Peyer's patch (tissue), 4 donors: ENCODE measurements at regions not wholly inside any gene's neighbourhood (a gene's known extent, or its start where the extent isn't known, plus 50 kb on each side); places are given as distances from the start of the nearest gene placed in this dataset.

ENCODE experiments used
- DNase-seq, 3 donors: peaks; one replicate each; pipeline ENCODE4 v3.0.0-alpha.2; 2017 to 2019
- H3K27ac ChIP-seq, 4 donors: fragments of 200-600 bp; sonication (generic); one replicate each; pipeline ENCODE4 v1.5.1; 2016 to 2019
- H3K27me3 ChIP-seq, 2 donors: fragments of 200-600 bp; sonication (generic); one replicate each; pipeline ENCODE4 v1.5.1; 2019
- H3K36me3 ChIP-seq, 3 donors: fragments of 200-600 bp; sonication (generic); one replicate each; pipeline ENCODE4 v1.5.1; 2016 to 2019
- H3K4me1 ChIP-seq, 4 donors: fragments of 200-600 bp; sonication (generic); one replicate each; pipeline ENCODE4 v1.5.1; 2016 to 2019
- H3K4me3 ChIP-seq, 4 donors: fragments of 200-600 bp; sonication (generic); 1 replicate in 3 of 4; 2 replicates in 1 of 4; pipeline ENCODE4 v1.5.1; 2016 to 2019; ENCODE audit warnings: mild to moderate bottlenecking in 1 of 4
- H3K9me3 ChIP-seq, 4 donors: fragments of 200-600 bp; sonication (generic); one replicate each; pipeline ENCODE4 v1.5.1; 2016 to 2019; ENCODE audit warnings: mild to moderate bottlenecking in 1 of 4
- POLR2A ChIP-seq, 2 donors: fragments of 450-650 bp; IDR thresholded peaks; one replicate each; pipeline ENCODE4 v1.5.1; 2017; ENCODE audit warnings: antibody characterized with exemption in 2 of 2, mild to moderate bottlenecking in 2 of 2, moderate library complexity in 2 of 2
- TF ChIP-seq, protein P1 (sequence below), 6 experiments: fragments of 450-650 bp in 4 of 6; fragments of 200-600 bp in 2 of 6; sonication (generic) in 1 of 6; IDR thresholded peaks; one replicate each; pipeline ENCODE4 v1.5.1; 2017 to 2019; ENCODE audit warnings: antibody characterized with exemption in 6 of 6, mild to moderate bottlenecking in 3 of 6, moderate library complexity in 1 of 6

DNA sequence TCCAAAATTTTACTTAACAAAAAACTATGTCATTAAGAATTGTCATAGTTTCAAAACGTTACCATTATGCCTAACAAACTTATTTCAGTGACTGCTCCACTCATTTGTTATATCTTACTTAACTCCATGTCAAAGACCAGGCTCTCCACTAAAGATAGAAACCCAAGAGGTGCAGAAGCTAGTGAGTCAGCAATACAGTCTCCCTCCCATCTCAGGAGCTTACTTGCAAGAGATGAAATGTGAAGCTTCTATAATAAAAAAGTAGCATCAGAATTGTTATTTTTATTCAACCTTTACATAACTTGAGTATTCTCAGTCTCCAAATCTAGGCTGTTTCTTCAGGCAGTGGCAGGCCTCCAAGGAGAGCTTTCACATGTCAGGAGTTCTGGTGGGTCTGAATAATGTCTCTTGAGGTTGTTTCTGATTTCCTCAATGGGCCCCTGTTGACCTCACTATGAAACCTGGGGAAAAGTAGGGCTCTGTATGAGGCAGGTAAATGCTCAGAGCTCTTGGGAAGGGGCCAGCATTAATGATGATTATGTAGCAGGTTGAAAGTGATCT is 242.0 kb downstream of the NDFIP2 start:
- peak overlapping the region in 1 of 4 donors; percentile 68 for H3K27ac ChIP-seq
- TF ChIP-seq, protein P1, sequence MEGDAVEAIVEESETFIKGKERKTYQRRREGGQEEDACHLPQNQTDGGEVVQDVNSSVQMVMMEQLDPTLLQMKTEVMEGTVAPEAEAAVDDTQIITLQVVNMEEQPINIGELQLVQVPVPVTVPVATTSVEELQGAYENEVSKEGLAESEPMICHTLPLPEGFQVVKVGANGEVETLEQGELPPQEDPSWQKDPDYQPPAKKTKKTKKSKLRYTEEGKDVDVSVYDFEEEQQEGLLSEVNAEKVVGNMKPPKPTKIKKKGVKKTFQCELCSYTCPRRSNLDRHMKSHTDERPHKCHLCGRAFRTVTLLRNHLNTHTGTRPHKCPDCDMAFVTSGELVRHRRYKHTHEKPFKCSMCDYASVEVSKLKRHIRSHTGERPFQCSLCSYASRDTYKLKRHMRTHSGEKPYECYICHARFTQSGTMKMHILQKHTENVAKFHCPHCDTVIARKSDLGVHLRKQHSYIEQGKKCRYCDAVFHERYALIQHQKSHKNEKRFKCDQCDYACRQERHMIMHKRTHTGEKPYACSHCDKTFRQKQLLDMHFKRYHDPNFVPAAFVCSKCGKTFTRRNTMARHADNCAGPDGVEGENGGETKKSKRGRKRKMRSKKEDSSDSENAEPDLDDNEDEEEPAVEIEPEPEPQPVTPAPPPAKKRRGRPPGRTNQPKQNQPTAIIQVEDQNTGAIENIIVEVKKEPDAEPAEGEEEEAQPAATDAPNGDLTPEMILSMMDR (IDR thresholded peaks at IDR 0.05) = no peak
- TF ChIP-seq POLR2A (IDR thresholded peaks at IDR 0.05) = no peak
- DNase-seq = no peak

DNA sequence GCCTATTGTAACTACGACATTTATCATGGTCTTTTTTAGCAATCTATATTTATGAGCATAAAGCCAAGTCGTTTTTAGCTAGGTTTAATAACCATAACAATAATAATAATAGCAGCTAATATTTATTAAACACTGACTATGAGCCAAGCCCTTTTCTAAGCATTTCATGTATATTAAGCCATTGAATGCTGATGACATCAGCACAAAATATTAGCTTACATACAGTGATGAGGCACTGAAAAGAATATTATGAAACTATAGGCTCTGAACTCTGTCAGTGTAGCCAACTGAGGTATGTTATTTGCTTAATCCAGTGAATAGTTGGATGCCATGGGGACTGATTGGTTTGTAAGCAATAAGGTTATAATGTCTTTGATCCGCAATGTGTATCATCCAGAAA is 235.2 kb downstream of the NDFIP2 start:
- no peak for DNase-seq
- Histone ChIP-seq H3K4me3 (no peak overlapping the region), H3K4me1 (no peaks in the 10 kb centered on the region), H3K9me3 (no peaks in the 10 kb centered on the region), H3K27ac (no peak overlapping the region), H3K36me3 (no peaks in the 10 kb centered on the region), H3K27me3 (no peaks in the 10 kb centered on the region)
- no peak for TF ChIP-seq POLR2A (IDR thresholded peaks at IDR 0.05)
- TF ChIP-seq, protein P1 (IDR thresholded peaks at IDR 0.05) = no peak

More for the DNA sequence above, 242.0 kb downstream of the NDFIP2 start:
- no peak overlapping the region for H3K4me3 ChIP-seq
- no peaks in the 10 kb centered on the region for H3K4me1 ChIP-seq
- no peaks in the 10 kb centered on the region for H3K36me3 ChIP-seq
- no peaks in the 10 kb centered on the region for H3K27me3 ChIP-seq
- no peaks in the 10 kb centered on the region for H3K9me3 ChIP-seq

DNA sequence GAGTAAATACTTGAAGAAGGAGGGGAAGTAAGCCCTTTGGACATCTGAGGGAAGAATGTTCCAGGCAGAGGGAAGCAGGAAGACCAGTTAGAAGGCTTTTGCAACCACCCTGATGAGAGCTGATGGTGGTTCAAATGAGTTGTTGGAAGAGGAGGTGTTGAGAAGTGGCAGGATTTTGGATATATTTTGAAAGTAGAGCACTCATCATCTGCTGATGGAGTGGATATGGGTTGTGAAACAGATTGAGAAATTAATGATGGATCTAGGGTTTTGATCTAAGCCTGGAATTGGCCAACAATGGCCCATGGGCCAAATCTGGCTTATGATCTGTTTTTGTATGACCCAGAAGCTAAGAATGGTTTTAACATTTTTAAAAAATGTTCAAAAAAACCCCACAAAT is 230.7 kb downstream of the NDFIP2 start:
- Histone ChIP-seq H3K27ac (no peak overlapping the region), H3K4me1 (no peaks in the 10 kb centered on the region), H3K9me3 (no peaks in the 10 kb centered on the region), H3K4me3 (no peak overlapping the region), H3K27me3 (no peaks in the 10 kb centered on the region), H3K36me3 (no peaks in the 10 kb centered on the region)
- no peak for TF ChIP-seq POLR2A (IDR thresholded peaks at IDR 0.05)
- TF ChIP-seq, protein P1 (IDR thresholded peaks at IDR 0.05) = no peak
- no peak for DNase-seq

DNA sequence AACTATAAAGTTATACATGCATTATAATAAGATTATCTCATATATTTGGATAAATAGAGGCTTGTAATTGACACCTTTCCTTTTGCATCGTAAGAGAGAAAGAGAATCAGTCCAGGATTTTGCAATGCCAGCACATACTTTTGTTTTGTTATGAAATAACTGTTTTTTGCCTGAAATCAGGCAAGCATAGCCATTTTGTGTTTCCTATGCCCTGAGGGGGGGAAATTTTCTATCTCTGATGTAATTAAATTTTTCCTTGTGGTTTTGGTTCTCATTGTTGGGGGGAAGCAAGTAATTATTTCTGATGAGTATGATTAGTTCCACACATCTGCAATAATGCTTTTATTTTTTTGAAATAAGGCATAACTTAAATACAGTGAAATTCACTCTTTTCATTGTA is 229.4 kb downstream of the NDFIP2 start:
- Histone ChIP-seq H3K36me3 (no peaks in the 10 kb centered on the region), H3K4me1 (no peaks in the 10 kb centered on the region), H3K9me3 (no peaks in the 10 kb centered on the region), H3K27me3 (no peaks in the 10 kb centered on the region), H3K4me3 (no peak overlapping the region), H3K27ac (no peak overlapping the region)
- TF ChIP-seq, protein P1 (IDR thresholded peaks at IDR 0.05) = no peak
- DNase-seq = no peak

DNA sequence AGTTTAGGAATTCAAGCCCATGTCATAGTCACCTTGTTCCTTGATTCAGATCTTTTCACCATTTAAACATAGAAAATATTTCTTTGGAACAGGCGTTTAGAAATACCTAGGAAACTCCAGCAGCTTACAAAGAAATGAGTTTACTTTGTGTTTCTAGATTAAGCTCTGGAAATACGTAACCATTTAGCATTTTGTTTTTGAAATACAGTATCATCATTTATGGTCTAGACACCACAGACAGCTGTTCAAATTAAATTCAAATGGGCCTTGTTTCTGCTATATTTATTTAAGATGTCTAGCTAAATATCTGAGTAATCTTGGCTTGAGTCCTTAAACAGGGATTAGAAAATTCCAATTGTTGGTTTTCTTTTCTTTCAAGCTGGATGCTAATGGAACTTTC is 228.5 kb downstream of the NDFIP2 start:
- DNase-seq = no peak
- TF ChIP-seq, protein P1 (IDR thresholded peaks at IDR 0.05) = no peak
- no peak for TF ChIP-seq POLR2A (IDR thresholded peaks at IDR 0.05)
- H3K27ac ChIP-seq = no peak overlapping the region

DNA sequence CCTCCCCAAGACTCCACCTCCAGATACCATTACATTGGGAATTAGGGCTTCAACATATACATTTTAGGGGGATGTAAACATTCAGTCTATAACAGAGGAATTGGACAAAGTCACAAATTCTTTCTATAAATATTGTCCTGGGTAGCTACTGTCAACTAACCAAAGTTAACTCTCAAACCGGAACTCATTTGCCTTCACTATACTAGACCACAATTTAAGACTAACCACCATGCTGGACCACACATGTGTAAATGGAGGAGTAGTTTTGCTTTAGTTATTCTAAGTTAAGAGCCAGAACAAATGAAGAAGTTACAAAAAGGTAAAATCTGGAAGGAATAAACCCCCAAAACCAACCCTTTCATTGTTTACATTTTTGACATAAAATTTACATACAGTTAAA is 222.8 kb downstream of the NDFIP2 start:
- Histone ChIP-seq H3K4me1 (no peaks in the 10 kb centered on the region), H3K9me3 (no peaks in the 10 kb centered on the region), H3K36me3 (no peaks in the 10 kb centered on the region), H3K27ac (no peak overlapping the region), H3K4me3 (no peak overlapping the region), H3K27me3 (no peaks in the 10 kb centered on the region)
- DNase-seq = no peak
- TF ChIP-seq, protein P1 (IDR thresholded peaks at IDR 0.05) = no peak

More for the DNA sequence above, 228.5 kb downstream of the NDFIP2 start:
- Histone ChIP-seq H3K36me3 (no peaks in the 10 kb centered on the region), H3K4me3 (no peak overlapping the region), H3K27me3 (no peaks in the 10 kb centered on the region), H3K4me1 (no peaks in the 10 kb centered on the region), H3K9me3 (no peaks in the 10 kb centered on the region)
